ENCODE measurements at regions not wholly inside any gene's neighbourhood (a gene's known extent, or its start where the extent isn't known, plus 50 kb on each side); places are given as distances from the start of the nearest gene placed in this dataset.

- no peaks in the 10 kb centered on the region for H3K27me3 ChIP-seq (replicated peaks)
- no peak overlapping the region for H3K27ac ChIP-seq
- TF ChIP-seq CTCF (IDR thresholded peaks at IDR 0.05; ENCODE audit: low read depth, low read length, missing control alignments) = no peak
- in situ Hi-C loops (cut with HindIII; ENCODE audit: low pct_ligation_motif_present, low sequenced_read_pairs) = no loop called here
- H3K4me3 ChIP-seq (ENCODE audit: low read depth, low read length) = no peak overlapping the region
- no peak for DNase-seq
- H3K36me3 ChIP-seq (replicated peaks) = no peaks in the 10 kb centered on the region
Measured at GRCh38 chr3:107092121-107092520, 285.1 kb upstream of the CCDC54 start.

- no peak for TF ChIP-seq CTCF (IDR thresholded peaks at IDR 0.05; ENCODE audit: low read depth, low read length, missing control alignments)
- no peak for DNase-seq
- in situ Hi-C loops (cut with HindIII; ENCODE audit: low pct_ligation_motif_present, low sequenced_read_pairs) = no loop called here
- H3K27ac ChIP-seq = no peak overlapping the region
- H3K36me3 ChIP-seq (replicated peaks) = no peaks in the 10 kb centered on the region
- H3K4me3 ChIP-seq (ENCODE audit: low read depth, low read length) = no peak overlapping the region
- H3K27me3 ChIP-seq (replicated peaks) = no peaks in the 10 kb centered on the region
Measured at GRCh38 chr3:107098864-107099263, 278.4 kb upstream of the CCDC54 start.

- Histone ChIP-seq H3K4me3 (ENCODE audit: low read depth, low read length) (no peak overlapping the region), H3K27ac (no peak overlapping the region), H3K27me3 (replicated peaks) (no peaks in the 10 kb centered on the region), H3K36me3 (replicated peaks) (no peaks in the 10 kb centered on the region)
- no peak for TF ChIP-seq CTCF (IDR thresholded peaks at IDR 0.05; ENCODE audit: low read depth, low read length, missing control alignments)
- in situ Hi-C loops (cut with HindIII; ENCODE audit: low pct_ligation_motif_present, low sequenced_read_pairs) = no loop called here
- DNase-seq = no peak
Measured at GRCh38 chr3:107100137-107100536, 277.1 kb upstream of the CCDC54 start.

GRCh38 chr3:107100573-107100972 lies 276.7 kb upstream of the CCDC54 start:
- no peak for TF ChIP-seq CTCF (IDR thresholded peaks at IDR 0.05; ENCODE audit: low read depth, low read length, missing control alignments)
- DNase-seq = no peak

GRCh38 chr3:107103786-107104185 lies 273.5 kb upstream of the CCDC54 start:
- no peak for DNase-seq
- H3K27me3 ChIP-seq (replicated peaks) = no peaks in the 10 kb centered on the region
- TF ChIP-seq CTCF (IDR thresholded peaks at IDR 0.05; ENCODE audit: low read depth, low read length, missing control alignments) = peak; percentile 8
- in situ Hi-C loops (cut with HindIII; ENCODE audit: low pct_ligation_motif_present, low sequenced_read_pairs) = no loop called here
- H3K27ac ChIP-seq = no peak overlapping the region
- no peaks in the 10 kb centered on the region for H3K36me3 ChIP-seq (replicated peaks)
- no peak overlapping the region for H3K4me3 ChIP-seq (ENCODE audit: low read depth, low read length)

More at GRCh38 chr3:107100573-107100972, 276.7 kb upstream of the CCDC54 start:
- Histone ChIP-seq H3K27ac (no peak overlapping the region), H3K27me3 (replicated peaks) (no peaks in the 10 kb centered on the region), H3K36me3 (replicated peaks) (no peaks in the 10 kb centered on the region), H3K4me3 (ENCODE audit: low read depth, low read length) (no peak overlapping the region)
- in situ Hi-C loops (cut with HindIII; ENCODE audit: low pct_ligation_motif_present, low sequenced_read_pairs) = no loop called here

- Histone ChIP-seq H3K36me3 (replicated peaks) (no peaks in the 10 kb centered on the region), H3K4me3 (ENCODE audit: low read depth, low read length) (no peak overlapping the region), H3K27ac (peak overlapping the region; percentile 31), H3K27me3 (replicated peaks) (no peaks in the 10 kb centered on the region)
- TF ChIP-seq CTCF (IDR thresholded peaks at IDR 0.05; ENCODE audit: low read depth, low read length, missing control alignments) = no peak
- in situ Hi-C loops (cut with HindIII; ENCODE audit: low pct_ligation_motif_present, low sequenced_read_pairs) = no loop called here
- DNase-seq = peak; percentile 77
Measured at GRCh38 chr3:107106316-107106715, 270.9 kb upstream of the CCDC54 start.

All from brain microvascular endothelial cell (primary cell).